WTC11 (cell line): ENCODE measurements at regions not wholly inside any gene's neighbourhood (a gene's known extent, or its start where the extent isn't known, plus 50 kb on each side); places are given as distances from the start of the nearest gene placed in this dataset.

Experiments used
- ELF4 ChIP-seq: sonication (generic); formaldehyde crosslinking; IDR thresholded peaks from 2 replicates; pipeline ENCODE4 v1.8.1; 2022; ENCODE audit warnings: low read depth, mild to moderate bottlenecking, moderate library complexity, missing genetic modification reagents
- GABPB1 ChIP-seq: sonication (generic); formaldehyde crosslinking; IDR thresholded peaks from 2 replicates; pipeline ENCODE4 v1.8.1; 2023; ENCODE audit warnings: mild to moderate bottlenecking, missing genetic modification reagents
- NFYB ChIP-seq: sonication (generic); formaldehyde crosslinking; conservative IDR thresholded peaks from 2 replicates; pipeline ENCODE4 v1.8.0; 2022; ENCODE audit warnings: low read depth, missing genetic modification reagents
- NR3C1 ChIP-seq: sonication (generic); formaldehyde crosslinking; conservative IDR thresholded peaks from 2 replicates; pipeline ENCODE4 v1.8.1; 2023; ENCODE audit warnings: low read depth, mild to moderate bottlenecking, missing genetic modification reagents
- SP1 ChIP-seq: sonication (generic); formaldehyde crosslinking; conservative IDR thresholded peaks from 2 replicates; pipeline ENCODE4 v1.8.1; 2022; ENCODE audit warnings: missing genetic modification reagents
- TCF7 ChIP-seq: sonication (generic); formaldehyde crosslinking; IDR thresholded peaks from 2 replicates; pipeline ENCODE4 v1.8.0; 2022; ENCODE audit warnings: mild to moderate bottlenecking, low read depth, missing genetic modification reagents, moderate library complexity
- TP53 ChIP-seq: sonication (generic); formaldehyde crosslinking; IDR thresholded peaks from 2 replicates; pipeline ENCODE4 v1.8.1; 2023; ENCODE audit warnings: mild to moderate bottlenecking, missing genetic modification reagents
- ZBTB21 ChIP-seq: sonication (generic); formaldehyde crosslinking; IDR thresholded peaks from 2 replicates; pipeline ENCODE4 v1.8.1; 2023; ENCODE audit warnings: mild to moderate bottlenecking, missing genetic modification reagents, borderline replicate concordance
- TF ChIP-seq, protein P1 (sequence below): fragments of 200-600 bp; IDR thresholded peaks from 2 replicates; pipeline ENCODE4 v1.8.0; 2022; ENCODE audit warnings: antibody characterized with exemption
- TF ChIP-seq, protein P2 (sequence below): sonication (generic); formaldehyde crosslinking; IDR thresholded peaks from 2 replicates; pipeline ENCODE4 v1.8.0; 2023; ENCODE audit warnings: missing genetic modification reagents, mild to moderate bottlenecking, borderline replicate concordance
- TF ChIP-seq, protein P3 (sequence below): sonication (generic); formaldehyde crosslinking; IDR thresholded peaks from 2 replicates; pipeline ENCODE4 v1.8.1; 2023; ENCODE audit warnings: mild to moderate bottlenecking, missing genetic modification reagents, moderate library complexity

DNA sequence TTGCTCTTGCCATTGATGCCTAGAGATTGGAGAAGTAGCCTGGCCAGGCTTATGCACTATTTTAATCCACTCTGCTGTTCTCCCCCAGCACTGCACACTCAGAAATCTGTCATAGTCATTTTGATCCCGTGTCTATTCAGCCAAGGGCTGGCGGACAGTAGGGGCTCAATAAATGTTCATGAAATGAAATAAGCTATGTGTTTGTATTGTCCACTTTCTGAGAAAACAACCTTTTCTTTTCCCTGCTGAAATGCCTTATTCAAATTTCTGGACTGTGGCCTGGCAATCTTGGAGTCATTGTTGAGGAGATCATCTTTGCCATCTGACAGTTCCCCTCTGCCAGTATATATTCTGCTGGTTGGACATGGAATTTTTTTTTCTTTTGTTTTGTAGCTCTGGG lies 550.4 kb upstream of the MAP3K7 start:
- TF ChIP-seq NR3C1 = no peak
- TF ChIP-seq GABPB1 (CRISPR knock-in tag) = no peak
- no peak for TF ChIP-seq TCF7
- no peak for TF ChIP-seq ZBTB21 (CRISPR knock-in tag)
- TF ChIP-seq, protein P1, sequence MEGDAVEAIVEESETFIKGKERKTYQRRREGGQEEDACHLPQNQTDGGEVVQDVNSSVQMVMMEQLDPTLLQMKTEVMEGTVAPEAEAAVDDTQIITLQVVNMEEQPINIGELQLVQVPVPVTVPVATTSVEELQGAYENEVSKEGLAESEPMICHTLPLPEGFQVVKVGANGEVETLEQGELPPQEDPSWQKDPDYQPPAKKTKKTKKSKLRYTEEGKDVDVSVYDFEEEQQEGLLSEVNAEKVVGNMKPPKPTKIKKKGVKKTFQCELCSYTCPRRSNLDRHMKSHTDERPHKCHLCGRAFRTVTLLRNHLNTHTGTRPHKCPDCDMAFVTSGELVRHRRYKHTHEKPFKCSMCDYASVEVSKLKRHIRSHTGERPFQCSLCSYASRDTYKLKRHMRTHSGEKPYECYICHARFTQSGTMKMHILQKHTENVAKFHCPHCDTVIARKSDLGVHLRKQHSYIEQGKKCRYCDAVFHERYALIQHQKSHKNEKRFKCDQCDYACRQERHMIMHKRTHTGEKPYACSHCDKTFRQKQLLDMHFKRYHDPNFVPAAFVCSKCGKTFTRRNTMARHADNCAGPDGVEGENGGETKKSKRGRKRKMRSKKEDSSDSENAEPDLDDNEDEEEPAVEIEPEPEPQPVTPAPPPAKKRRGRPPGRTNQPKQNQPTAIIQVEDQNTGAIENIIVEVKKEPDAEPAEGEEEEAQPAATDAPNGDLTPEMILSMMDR = no peak
- TF ChIP-seq, protein P2, sequence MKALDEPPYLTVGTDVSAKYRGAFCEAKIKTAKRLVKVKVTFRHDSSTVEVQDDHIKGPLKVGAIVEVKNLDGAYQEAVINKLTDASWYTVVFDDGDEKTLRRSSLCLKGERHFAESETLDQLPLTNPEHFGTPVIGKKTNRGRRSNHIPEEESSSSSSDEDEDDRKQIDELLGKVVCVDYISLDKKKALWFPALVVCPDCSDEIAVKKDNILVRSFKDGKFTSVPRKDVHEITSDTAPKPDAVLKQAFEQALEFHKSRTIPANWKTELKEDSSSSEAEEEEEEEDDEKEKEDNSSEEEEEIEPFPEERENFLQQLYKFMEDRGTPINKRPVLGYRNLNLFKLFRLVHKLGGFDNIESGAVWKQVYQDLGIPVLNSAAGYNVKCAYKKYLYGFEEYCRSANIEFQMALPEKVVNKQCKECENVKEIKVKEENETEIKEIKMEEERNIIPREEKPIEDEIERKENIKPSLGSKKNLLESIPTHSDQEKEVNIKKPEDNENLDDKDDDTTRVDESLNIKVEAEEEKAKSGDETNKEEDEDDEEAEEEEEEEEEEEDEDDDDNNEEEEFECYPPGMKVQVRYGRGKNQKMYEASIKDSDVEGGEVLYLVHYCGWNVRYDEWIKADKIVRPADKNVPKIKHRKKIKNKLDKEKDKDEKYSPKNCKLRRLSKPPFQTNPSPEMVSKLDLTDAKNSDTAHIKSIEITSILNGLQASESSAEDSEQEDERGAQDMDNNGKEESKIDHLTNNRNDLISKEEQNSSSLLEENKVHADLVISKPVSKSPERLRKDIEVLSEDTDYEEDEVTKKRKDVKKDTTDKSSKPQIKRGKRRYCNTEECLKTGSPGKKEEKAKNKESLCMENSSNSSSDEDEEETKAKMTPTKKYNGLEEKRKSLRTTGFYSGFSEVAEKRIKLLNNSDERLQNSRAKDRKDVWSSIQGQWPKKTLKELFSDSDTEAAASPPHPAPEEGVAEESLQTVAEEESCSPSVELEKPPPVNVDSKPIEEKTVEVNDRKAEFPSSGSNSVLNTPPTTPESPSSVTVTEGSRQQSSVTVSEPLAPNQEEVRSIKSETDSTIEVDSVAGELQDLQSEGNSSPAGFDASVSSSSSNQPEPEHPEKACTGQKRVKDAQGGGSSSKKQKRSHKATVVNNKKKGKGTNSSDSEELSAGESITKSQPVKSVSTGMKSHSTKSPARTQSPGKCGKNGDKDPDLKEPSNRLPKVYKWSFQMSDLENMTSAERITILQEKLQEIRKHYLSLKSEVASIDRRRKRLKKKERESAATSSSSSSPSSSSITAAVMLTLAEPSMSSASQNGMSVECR (CRISPR knock-in tag) = no peak
- no peak for TF ChIP-seq SP1 (CRISPR knock-in tag)
- no peak for TF ChIP-seq ELF4
- TF ChIP-seq TP53 (CRISPR knock-in tag) = no peak
- TF ChIP-seq NFYB (CRISPR knock-in tag) = no peak
- TF ChIP-seq, protein P3, sequence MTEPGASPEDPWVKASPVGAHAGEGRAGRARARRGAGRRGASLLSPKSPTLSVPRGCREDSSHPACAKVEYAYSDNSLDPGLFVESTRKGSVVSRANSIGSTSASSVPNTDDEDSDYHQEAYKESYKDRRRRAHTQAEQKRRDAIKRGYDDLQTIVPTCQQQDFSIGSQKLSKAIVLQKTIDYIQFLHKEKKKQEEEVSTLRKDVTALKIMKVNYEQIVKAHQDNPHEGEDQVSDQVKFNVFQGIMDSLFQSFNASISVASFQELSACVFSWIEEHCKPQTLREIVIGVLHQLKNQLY (CRISPR knock-in tag) = no peak
